ENCODE measurements at regions not wholly inside any gene's neighbourhood (a gene's known extent, or its start where the extent isn't known, plus 50 kb on each side); places are given as distances from the start of the nearest gene placed in this dataset.

DNA sequence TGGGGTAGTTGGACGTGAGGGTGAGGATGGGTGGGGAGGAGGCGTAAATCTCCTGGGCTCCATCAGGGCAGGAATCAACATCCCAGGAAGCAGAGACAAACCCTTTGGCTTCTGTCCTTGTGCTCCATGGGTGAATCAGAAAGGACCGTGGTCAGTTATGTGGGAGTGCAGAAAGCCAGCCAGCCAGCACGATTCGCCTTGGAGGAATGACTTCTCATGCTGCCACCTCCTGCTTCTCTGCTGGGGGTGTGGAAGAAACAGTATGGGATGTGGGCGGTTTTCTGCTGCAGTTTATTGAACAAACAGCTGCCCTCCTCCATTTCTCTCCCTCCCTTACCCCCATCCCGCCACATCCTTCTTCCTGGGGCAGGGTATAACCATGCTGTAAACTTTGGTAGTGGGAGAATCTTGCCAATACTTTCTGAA is 214.5 kb downstream of the SOX4 start:
- 37% methylated on average over 7 of the region's 7 CpGs for WGBS (ENCODE audit: low lambda C conversion rate)
- Histone ChIP-seq H3K36me3 (replicated peaks in 1 of 2; ENCODE audit: control insufficient read depth in 1 of 2, insufficient read depth in 2 of 2, low read length in 1 of 2) (peaks cover 0 to 6% of the 10 kb centered on the region in 2 experiments), H3K79me2 (ENCODE audit: insufficient read depth) (peaks cover 4% of the 10 kb centered on the region), H3K4me2 (peak overlapping the region; percentile 44), H2AFZ (ENCODE audit: low read depth) (no peak overlapping the region), H3K9ac (no peak overlapping the region), H4K20me1 (ENCODE audit: insufficient read depth) (no peaks in the 10 kb centered on the region), H3K27me3 (ENCODE audit: insufficient read depth) (no peaks in the 10 kb centered on the region), H3K27ac (ENCODE audit: low read depth in 2 of 2, low read length in 1 of 2) (peak overlapping the region; percentile 20 to 65; a peak in 3 of 4 replicates), H3K4me3 (ENCODE audit: low read depth in 2 of 2, low read length in 1 of 2) (no peak overlapping the region), H3K9me2 (no peaks in the 10 kb centered on the region), H3K9me3 (no peaks in the 10 kb centered on the region), H3F3A (replicated peaks; ENCODE audit: insufficient read depth) (peaks cover 22% of the 10 kb centered on the region), H3K4me1 (ENCODE audit: control insufficient read depth in 1 of 2, insufficient read depth in 2 of 2, low read depth in 1 of 2, low read length in 1 of 2) (peaks cover 14 to 19% of the 10 kb centered on the region in 2 experiments; a peak in 2 of 4 replicates)
- TF ChIP-seq MAX (IDR thresholded peaks at IDR 0.05; ENCODE audit: low read depth) (no peak), NFIC (IDR thresholded peaks at IDR 0.05; ENCODE audit: borderline replicate concordance) (peak; percentile 6; the same call in 1 of the 2 replicates), TCF12 (IDR thresholded peaks at IDR 0.05) (0 out of 2 replicates have a peak, but pooled peaks have one; percentile 8)
- DNase-seq, result no peak
- ChIA-PET POLR2A (no interaction called here), CTCF (interaction anchor here (1.1 kb wide), 2 partner anchors 21 to 67 kb away, joined by 4 to 5 read pairs; no protein-coding TSS in a partner anchor)

- no peaks in the 10 kb centered on the region for H3K9me3 ChIP-seq
- POLR2A ChIA-PET, result no interaction called here
- no peak overlapping the region for H3K4me3 ChIP-seq (ENCODE audit: low read depth in 2 of 2, low read length in 1 of 2)
- no peak overlapping the region; the same call in 1 of the 2 replicates for H2AFZ ChIP-seq (ENCODE audit: low read depth)
- H3K27ac ChIP-seq (ENCODE audit: low read depth in 2 of 2, low read length in 1 of 2), result peak overlapping the region; percentile 3 to 65
- CTCF ChIA-PET, result no interaction called here
- peaks cover 4% of the 10 kb centered on the region for H3K79me2 ChIP-seq (ENCODE audit: insufficient read depth)
- H3K36me3 ChIP-seq (replicated peaks in 1 of 2; ENCODE audit: control insufficient read depth in 1 of 2, insufficient read depth in 2 of 2, low read length in 1 of 2), result peaks cover 0 to 6% of the 10 kb centered on the region in 2 experiments
- TF ChIP-seq MAX (IDR thresholded peaks at IDR 0.05; ENCODE audit: low read depth) (no peak), GATA2 (CRISPR knock-in tag; IDR thresholded peaks at IDR 0.05) (no peak), SMC3 (IDR thresholded peaks at IDR 0.05; ENCODE audit: low read depth, low read length) (no peak), JUND (IDR thresholded peaks at IDR 0.05) (no peak), RAD21 (IDR thresholded peaks at IDR 0.05; ENCODE audit: low read length) (no peak), EP300 (IDR thresholded peaks at IDR 0.05; ENCODE audit: borderline replicate concordance in 1 of 2, low read depth in 1 of 2, low read length in 1 of 2) (no peak), RCOR1 (IDR thresholded peaks at IDR 0.05; ENCODE audit: low read length) (no peak), FOXJ3 (CRISPR knock-in tag; IDR thresholded peaks at IDR 0.05) (no peak), POLR2AphosphoS5 (IDR thresholded peaks at IDR 0.05; ENCODE audit: low read depth, low read length) (no peak), FOXM1 (IDR thresholded peaks at IDR 0.05; ENCODE audit: low read depth) (no peak), ZBTB33 (IDR thresholded peaks at IDR 0.05; ENCODE audit: borderline replicate concordance, low read depth) (no peak), CTCF (IDR thresholded peaks at IDR 0.05) (no peak), EZH2phosphoT487 (IDR thresholded peaks at IDR 0.05; ENCODE audit: borderline replicate concordance, low read depth) (no peak), RXRA (IDR thresholded peaks at IDR 0.05; ENCODE audit: borderline replicate concordance, low read depth) (no peak), GABPA (IDR thresholded peaks at IDR 0.05; ENCODE audit: low read depth) (no peak), TEAD4 (IDR thresholded peaks at IDR 0.05; ENCODE audit: borderline replicate concordance, insufficient read depth) (no peak)
- no peaks in the 10 kb centered on the region for H3K27me3 ChIP-seq (ENCODE audit: insufficient read depth)
- H3K4me2 ChIP-seq, result peak overlapping the region; percentile 44
- H3K4me1 ChIP-seq (ENCODE audit: control insufficient read depth in 1 of 2, insufficient read depth in 2 of 2, low read depth in 1 of 2, low read length in 1 of 2), result peaks cover 14 to 19% of the 10 kb centered on the region in 2 experiments; a peak in 2 of 4 replicates
- H3K9ac ChIP-seq, result no peak overlapping the region
- H4K20me1 ChIP-seq (ENCODE audit: insufficient read depth), result no peaks in the 10 kb centered on the region
- H3F3A ChIP-seq (replicated peaks; ENCODE audit: insufficient read depth), result peaks cover 22% of the 10 kb centered on the region
- no peak for DNase-seq
- H3K9me2 ChIP-seq, result no peaks in the 10 kb centered on the region
- WGBS (ENCODE audit: low lambda C conversion rate), result 88% methylated on average over 12 of the region's 16 CpGs
Observed at GRCh38 chr6:21808551-21809242, 215.1 kb downstream of the SOX4 start.
